ENCODE measurements at regions not wholly inside any gene's neighbourhood (a gene's known extent, or its start where the extent isn't known, plus 50 kb on each side); places are given as distances from the start of the nearest gene placed in this dataset.

DNA sequence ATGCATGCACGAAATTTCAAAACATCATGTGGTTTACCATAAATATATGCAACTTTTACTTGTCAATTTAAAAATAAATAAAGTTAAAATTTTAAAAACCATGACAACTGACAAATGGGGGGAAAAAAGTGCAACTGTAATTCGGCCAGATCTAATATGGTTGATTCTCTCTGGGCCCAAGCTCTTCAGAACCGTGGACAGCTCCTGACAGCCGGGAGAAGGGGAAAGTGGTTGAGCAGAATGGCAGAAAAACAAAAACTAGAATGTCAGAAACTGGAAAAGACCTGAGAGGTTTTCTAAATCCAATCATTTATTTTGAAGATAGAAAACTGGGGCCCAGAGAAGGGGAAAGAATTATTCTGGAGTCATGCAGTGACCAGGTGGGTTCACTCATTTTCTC, 126.6 kb downstream of the TMEM132E start:
- TF ChIP-seq EGR1 (IDR thresholded peaks at IDR 0.05; ENCODE audit: low read depth in 2 of 2) = no peak
- TF ChIP-seq, protein P1, sequence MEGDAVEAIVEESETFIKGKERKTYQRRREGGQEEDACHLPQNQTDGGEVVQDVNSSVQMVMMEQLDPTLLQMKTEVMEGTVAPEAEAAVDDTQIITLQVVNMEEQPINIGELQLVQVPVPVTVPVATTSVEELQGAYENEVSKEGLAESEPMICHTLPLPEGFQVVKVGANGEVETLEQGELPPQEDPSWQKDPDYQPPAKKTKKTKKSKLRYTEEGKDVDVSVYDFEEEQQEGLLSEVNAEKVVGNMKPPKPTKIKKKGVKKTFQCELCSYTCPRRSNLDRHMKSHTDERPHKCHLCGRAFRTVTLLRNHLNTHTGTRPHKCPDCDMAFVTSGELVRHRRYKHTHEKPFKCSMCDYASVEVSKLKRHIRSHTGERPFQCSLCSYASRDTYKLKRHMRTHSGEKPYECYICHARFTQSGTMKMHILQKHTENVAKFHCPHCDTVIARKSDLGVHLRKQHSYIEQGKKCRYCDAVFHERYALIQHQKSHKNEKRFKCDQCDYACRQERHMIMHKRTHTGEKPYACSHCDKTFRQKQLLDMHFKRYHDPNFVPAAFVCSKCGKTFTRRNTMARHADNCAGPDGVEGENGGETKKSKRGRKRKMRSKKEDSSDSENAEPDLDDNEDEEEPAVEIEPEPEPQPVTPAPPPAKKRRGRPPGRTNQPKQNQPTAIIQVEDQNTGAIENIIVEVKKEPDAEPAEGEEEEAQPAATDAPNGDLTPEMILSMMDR (IDR thresholded peaks at IDR 0.05; ENCODE audit: low read depth, low read length, missing input control) = no peak
- no peak for TF ChIP-seq YY1 (IDR thresholded peaks at IDR 0.05)
- no peak for TF ChIP-seq TAF1 (conservative IDR thresholded peaks at IDR 0.05)
- no peak for TF ChIP-seq HNF4A (conservative IDR thresholded peaks at IDR 0.05)
- TF ChIP-seq GABPA (IDR thresholded peaks at IDR 0.05 in 1 of 2, conservative IDR thresholded peaks at IDR 0.05 in 1 of 2) = no peak
